Body of pancreas (tissue), 4 donors: ENCODE measurements at regions not wholly inside any gene's neighbourhood (a gene's known extent, or its start where the extent isn't known, plus 50 kb on each side); places are given as distances from the start of the nearest gene placed in this dataset.

Experiments
- CTCF ChIP-seq, 7 experiments: fragments of 450-650 bp in 4 of 7; fragments of 200-600 bp in 3 of 7; sonication (generic) in 3 of 7; IDR thresholded peaks; one replicate each; pipeline ENCODE4 v1.5.1; 2016 to 2019; ENCODE audit warnings: antibody characterized with exemption in 7 of 7
- POLR2A ChIP-seq, 3 donors: fragments of 450-650 bp; IDR thresholded peaks; one replicate each; pipeline ENCODE4 v1.6.1; 2016; ENCODE audit warnings: antibody characterized with exemption in 3 of 3, mild to moderate bottlenecking in 2 of 3

- no peak for TF ChIP-seq POLR2A (IDR thresholded peaks at IDR 0.05)
- TF ChIP-seq CTCF (IDR thresholded peaks at IDR 0.05): no peak
Measured at GRCh38 chr6:25186919-25187318, 92.3 kb upstream of the CARMIL1 start.
